Loucy (cell line): ENCODE measurements at regions not wholly inside any gene's neighbourhood (a gene's known extent, or its start where the extent isn't known, plus 50 kb on each side); places are given as distances from the start of the nearest gene placed in this dataset.

Experiments
- H2AFZ ChIP-seq: fragments of 200-600 bp; sonication (generic); 2 replicates; pipeline ENCODE4 v1.6.0; 2016; ENCODE audit warnings: antibody characterized with exemption, mild to moderate bottlenecking, low read length, moderate library complexity
- H3F3A ChIP-seq: fragments of 200-600 bp; 2 replicates; pipeline ENCODE4 v1.6.0; 2016; ENCODE audit warnings: antibody characterized with exemption, low read depth, mild to moderate bottlenecking
- H3K27me3 ChIP-seq: fragments of 200-600 bp; sonication (generic); 2 replicates; pipeline ENCODE4 v1.6.1; 2014; ENCODE audit warnings: low read length, mild to moderate bottlenecking; ENCODE audit not compliant: insufficient read depth, poor library complexity, severe bottlenecking
- H3K36me3 ChIP-seq: fragments of 200-600 bp; sonication (generic); 2 replicates; pipeline ENCODE4 v1.6.1; 2016; ENCODE audit warnings: low read length; ENCODE audit not compliant: insufficient read depth
- H3K4me1 ChIP-seq: fragments of 200-600 bp; sonication (generic); 2 replicates; pipeline ENCODE4 v1.5.1; 2014; ENCODE audit warnings: low read length, mild to moderate bottlenecking; ENCODE audit not compliant: insufficient read depth, poor library complexity, severe bottlenecking
- H3K4me2 ChIP-seq: fragments of 200-600 bp; sonication (generic); 2 replicates; pipeline ENCODE4 v1.6.0; 2014; ENCODE audit warnings: antibody characterized with exemption, low read length, low read depth, mild to moderate bottlenecking; ENCODE audit not compliant: poor library complexity, severe bottlenecking
- H3K4me3 ChIP-seq: fragments of 200-600 bp; sonication (generic); 2 replicates; pipeline ENCODE4 v1.5.1; 2014; ENCODE audit warnings: low read length, mild to moderate bottlenecking, mixed read lengths; ENCODE audit not compliant: poor library complexity, severe bottlenecking
- H3K79me2 ChIP-seq: fragments of 200-600 bp; sonication (generic); 2 replicates; pipeline ENCODE4 v1.6.1; 2014; ENCODE audit warnings: low read length; ENCODE audit not compliant: insufficient read depth
- H3K9ac ChIP-seq: fragments of 200-600 bp; sonication (generic); 2 replicates; pipeline ENCODE4 v1.6.0; 2014; ENCODE audit warnings: mild to moderate bottlenecking, low read depth, low read length, moderate library complexity; ENCODE audit not compliant: poor library complexity, severe bottlenecking
- H3K9me2 ChIP-seq: fragments of 200-600 bp; sonication (generic); replicated peaks from 2 replicates; pipeline ENCODE4 v1.6.1; 2016; ENCODE audit warnings: low read depth, low read length, mixed read lengths
- H3K9me3 ChIP-seq: fragments of 200-600 bp; sonication (generic); 2 replicates; pipeline ENCODE4 v1.6.1; 2014; ENCODE audit warnings: mild to moderate bottlenecking, antibody characterized with exemption, low read length, low read depth; ENCODE audit not compliant: insufficient read depth
- H4K20me1 ChIP-seq: fragments of 200-600 bp; sonication (generic); 2 replicates; pipeline ENCODE4 v1.6.0; 2014; ENCODE audit warnings: antibody characterized with exemption, low read length, mild to moderate bottlenecking; ENCODE audit not compliant: insufficient read depth, poor library complexity, severe bottlenecking
- EZH2phosphoT487 ChIP-seq: fragments of 200-600 bp; IDR thresholded peaks from 2 replicates; pipeline ENCODE4 v1.6.1; 2018; ENCODE audit warnings: antibody characterized with exemption, mild to moderate bottlenecking, moderate library complexity, borderline replicate concordance
- TF ChIP-seq, protein P1 (sequence below): fragments of 200-600 bp; sonication (generic); conservative IDR thresholded peaks from 2 replicates; pipeline ENCODE4 v1.5.1; 2014; ENCODE audit warnings: mild to moderate bottlenecking, antibody characterized with exemption, low read length

DNA sequence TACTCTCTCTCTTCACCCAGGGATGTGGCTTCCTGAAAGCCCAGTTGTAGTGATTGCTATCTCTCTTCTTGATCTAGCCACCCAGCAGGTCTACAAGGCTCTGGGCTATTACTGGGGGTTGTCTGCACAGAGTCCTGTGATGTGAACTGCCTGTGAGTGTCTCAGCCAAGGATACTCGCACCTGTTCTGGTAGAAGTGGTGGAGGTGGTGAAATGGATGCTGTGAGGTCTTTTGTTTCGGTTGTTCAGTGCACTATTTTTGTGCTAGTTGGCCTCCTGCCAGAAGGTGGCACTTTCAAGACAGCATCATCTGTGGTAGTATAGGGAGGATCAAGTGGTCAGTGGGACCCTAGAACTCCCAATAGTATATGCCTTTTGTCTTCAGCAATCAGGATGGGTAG lies 268.0 kb downstream of the GABRG1 start:
- Histone ChIP-seq H3K36me3 (no peaks in the 10 kb centered on the region), H3K9me3 (no peaks in the 10 kb centered on the region), H3K27me3 (no peaks in the 10 kb centered on the region), H3F3A (no peaks in the 10 kb centered on the region), H3K4me3 (no peak overlapping the region), H3K4me2 (no peak overlapping the region), H4K20me1 (no peaks in the 10 kb centered on the region), H3K9me2 (no peaks in the 10 kb centered on the region), H3K9ac (no peak overlapping the region), H2AFZ (no peak overlapping the region), H3K79me2 (no peaks in the 10 kb centered on the region), H3K4me1 (no peaks in the 10 kb centered on the region)
- TF ChIP-seq, protein P1, sequence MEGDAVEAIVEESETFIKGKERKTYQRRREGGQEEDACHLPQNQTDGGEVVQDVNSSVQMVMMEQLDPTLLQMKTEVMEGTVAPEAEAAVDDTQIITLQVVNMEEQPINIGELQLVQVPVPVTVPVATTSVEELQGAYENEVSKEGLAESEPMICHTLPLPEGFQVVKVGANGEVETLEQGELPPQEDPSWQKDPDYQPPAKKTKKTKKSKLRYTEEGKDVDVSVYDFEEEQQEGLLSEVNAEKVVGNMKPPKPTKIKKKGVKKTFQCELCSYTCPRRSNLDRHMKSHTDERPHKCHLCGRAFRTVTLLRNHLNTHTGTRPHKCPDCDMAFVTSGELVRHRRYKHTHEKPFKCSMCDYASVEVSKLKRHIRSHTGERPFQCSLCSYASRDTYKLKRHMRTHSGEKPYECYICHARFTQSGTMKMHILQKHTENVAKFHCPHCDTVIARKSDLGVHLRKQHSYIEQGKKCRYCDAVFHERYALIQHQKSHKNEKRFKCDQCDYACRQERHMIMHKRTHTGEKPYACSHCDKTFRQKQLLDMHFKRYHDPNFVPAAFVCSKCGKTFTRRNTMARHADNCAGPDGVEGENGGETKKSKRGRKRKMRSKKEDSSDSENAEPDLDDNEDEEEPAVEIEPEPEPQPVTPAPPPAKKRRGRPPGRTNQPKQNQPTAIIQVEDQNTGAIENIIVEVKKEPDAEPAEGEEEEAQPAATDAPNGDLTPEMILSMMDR = no peak
- TF ChIP-seq EZH2phosphoT487 = no peak

DNA sequence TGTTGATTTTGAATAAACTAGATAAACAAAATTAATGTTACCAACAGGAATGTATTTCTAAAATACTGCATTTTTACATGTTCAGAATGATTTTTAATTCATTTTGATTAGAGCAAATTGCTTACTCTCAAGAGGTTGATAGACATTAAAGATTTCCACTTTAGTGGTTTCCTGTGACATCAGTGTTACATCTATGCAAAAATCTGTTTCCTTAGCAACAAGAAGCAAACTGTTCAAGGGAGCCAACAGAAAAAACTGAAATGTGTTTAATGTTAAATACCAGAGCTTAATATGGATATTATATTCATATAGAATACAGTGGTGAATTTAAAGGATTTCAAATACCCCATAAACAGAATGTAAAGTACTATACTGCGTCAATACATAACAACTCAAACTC lies 277.8 kb downstream of the GABRG1 start:
- no peaks in the 10 kb centered on the region for H3K36me3 ChIP-seq
- no peak overlapping the region for H3K9ac ChIP-seq
- H3K27me3 ChIP-seq = no peaks in the 10 kb centered on the region
- no peaks in the 10 kb centered on the region for H3K79me2 ChIP-seq
- no peak overlapping the region for H3K4me2 ChIP-seq
- no peaks in the 10 kb centered on the region; the same call in 1 of the 2 replicates for H3K9me2 ChIP-seq
- H3K4me3 ChIP-seq = no peak overlapping the region
- H3K9me3 ChIP-seq = no peaks in the 10 kb centered on the region
- no peaks in the 10 kb centered on the region for H3K4me1 ChIP-seq
- H4K20me1 ChIP-seq = no peaks in the 10 kb centered on the region
- no peaks in the 10 kb centered on the region for H3F3A ChIP-seq
- no peak overlapping the region for H2AFZ ChIP-seq
- TF ChIP-seq, protein P1 = no peak
- no peak for TF ChIP-seq EZH2phosphoT487

DNA sequence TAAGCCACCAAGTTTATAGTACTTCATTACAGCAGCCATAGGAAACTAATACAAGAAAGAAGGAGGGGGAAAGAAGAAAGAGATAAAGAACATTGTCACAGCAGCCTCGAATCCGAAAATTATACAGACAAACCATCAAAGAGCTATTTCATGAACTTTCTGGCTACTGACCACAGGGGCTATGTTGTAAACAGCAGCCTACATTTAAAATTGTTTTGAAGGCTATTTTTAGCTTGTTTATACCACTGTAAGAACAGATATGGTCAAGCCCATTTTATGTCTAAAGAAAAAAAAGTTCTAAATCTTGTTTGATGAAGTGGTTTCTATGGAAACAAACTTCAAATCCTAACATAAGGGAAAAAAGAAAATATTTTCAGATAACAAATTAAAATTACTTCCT lies 282.1 kb downstream of the GABRG1 start:
- Histone ChIP-seq H3K9me2 (no peaks in the 10 kb centered on the region; the same call in 1 of the 2 replicates), H3K4me3 (no peak overlapping the region), H3K27me3 (no peaks in the 10 kb centered on the region), H3K4me1 (no peaks in the 10 kb centered on the region), H3K9me3 (no peaks in the 10 kb centered on the region), H2AFZ (no peak overlapping the region), H3F3A (no peaks in the 10 kb centered on the region), H3K4me2 (no peak overlapping the region), H3K36me3 (no peaks in the 10 kb centered on the region), H3K79me2 (no peaks in the 10 kb centered on the region), H4K20me1 (no peaks in the 10 kb centered on the region), H3K9ac (no peak overlapping the region)
- TF ChIP-seq EZH2phosphoT487 = no peak
- TF ChIP-seq, protein P1 = no peak
